SIG-M5 treated with dmso at 0.1 percent for 504 hours (cell line): ENCODE measurements at regions not wholly inside any gene's neighbourhood (a gene's known extent, or its start where the extent isn't known, plus 50 kb on each side); places are given as distances from the start of the nearest gene placed in this dataset.
"Not testable (repeated sequence)": the region's sequence is repeated elsewhere in the genome, so short reads cannot be mapped to it uniquely, and the experiment has no call there.

ENCODE experiments used
- DNase-seq: peaks from one replicate; lab custom pipeline; 2025; ENCODE audit not compliant: unreplicated experiment; lab: John Stamatoyannopoulos, UW

DNA sequence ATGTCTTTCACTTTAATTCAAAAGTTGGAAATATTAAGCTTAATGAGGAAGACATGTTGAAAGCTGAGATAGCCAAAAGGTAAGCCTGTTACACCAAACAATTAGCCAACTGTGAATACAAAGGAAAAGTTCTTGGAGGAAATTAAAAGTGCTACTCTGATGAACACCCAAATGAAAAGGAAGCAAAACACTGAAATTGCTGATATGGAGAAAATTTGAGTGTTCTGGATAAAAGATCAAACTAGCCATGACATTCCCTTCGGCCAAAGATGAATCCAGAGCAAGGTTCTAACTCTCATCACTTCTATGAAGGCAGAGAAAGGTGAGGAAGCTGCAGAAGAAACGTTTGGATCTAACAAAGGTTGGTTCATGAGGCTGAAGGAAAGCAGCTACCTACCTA is 280.8 kb upstream of the BCHE start:
- DNase-seq: no peak

DNA sequence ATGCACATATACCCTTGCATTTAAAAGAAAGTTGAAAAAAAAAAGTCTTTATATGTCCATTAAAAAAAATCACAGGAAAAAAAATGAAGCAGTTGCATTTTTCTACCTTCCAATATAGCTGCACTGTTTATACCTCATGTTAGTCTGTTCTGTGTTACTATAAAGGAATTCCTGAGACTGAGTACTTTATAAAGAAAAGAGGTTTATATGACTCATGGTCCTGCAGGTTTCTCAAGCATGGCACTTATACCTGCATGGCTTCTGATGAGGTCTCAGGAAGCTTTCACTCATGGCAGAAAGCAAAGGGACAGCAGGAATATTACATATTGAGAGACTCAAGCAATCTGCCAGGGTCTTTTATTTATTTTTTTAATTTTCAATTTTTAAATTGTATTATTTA is 277.2 kb upstream of the BCHE start:
- DNase-seq: no peak

DNA sequence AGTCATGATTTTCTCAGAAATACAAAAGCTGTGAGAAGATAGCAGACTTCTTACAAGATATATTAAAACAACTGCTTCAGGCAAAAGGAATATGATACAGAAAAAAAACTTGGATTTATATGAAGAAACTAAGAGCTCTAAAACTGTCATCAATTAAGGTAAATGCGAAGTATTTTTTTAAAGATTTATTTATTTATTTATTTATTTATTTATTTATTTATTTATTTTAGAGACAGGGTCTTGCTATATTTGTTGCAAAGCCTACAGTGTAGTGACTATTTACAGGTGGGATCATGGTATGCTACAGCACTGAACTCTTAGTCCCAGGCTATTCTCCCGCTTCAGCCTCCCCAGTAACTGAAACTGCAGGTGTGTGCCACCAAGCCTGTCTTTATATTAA is 274.3 kb upstream of the BCHE start:
- DNase-seq: no peak

DNA sequence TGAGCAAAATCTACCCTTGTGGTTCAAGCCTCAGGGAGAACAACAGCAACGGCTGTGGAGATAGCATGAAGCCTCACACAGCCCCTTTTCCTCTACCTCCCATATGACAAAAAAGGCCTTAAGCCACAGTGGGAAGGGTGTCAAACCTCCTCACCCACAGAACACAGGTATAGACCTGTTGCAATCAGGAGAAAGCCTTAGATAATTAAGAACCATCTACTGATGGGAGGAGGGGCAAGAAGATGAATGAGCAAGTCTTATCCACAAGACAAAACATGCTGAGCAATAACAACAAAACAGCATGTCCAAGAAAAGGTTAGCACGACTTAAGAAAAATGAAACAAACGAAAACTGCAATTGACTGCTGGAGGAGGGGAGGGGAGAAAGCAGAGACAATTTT is 272.9 kb upstream of the BCHE start:
- no peak for DNase-seq

DNA sequence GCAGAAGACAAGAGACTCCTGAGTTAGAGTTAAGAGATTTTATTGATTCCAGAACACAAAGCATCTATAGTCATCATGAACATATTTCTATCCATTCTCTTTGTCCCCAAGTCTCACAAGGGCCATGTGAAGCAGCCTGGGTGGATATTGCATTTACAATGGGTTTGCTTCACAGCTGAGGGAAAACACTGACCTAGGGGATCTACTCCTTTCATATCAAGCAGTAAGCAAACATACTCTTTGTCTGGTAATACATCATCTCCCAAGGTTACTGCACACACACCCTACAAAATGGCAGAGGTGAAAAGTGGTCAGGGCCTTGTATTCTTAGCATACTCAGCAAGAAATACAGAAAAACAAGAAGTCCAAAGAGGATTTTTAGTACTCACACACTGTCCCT is 267.7 kb upstream of the BCHE start:
- DNase-seq: no peak

DNA sequence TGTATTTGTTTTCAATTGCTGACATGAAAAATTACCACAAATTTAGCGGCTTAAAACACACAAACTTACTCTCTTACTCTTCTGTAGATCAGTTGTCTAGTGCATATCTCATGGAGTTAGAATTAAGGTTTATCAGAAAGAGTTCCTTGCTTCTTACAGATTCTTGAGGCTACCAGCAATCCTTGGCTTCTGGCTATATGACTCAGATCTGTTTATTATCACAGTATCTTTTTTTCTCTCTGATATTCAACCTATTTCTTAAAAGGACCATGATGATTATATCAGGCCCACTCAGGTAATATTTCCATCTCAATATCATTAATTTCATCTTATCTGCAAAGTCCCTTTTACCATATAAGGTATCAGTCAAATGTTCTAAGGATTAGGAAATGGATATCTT is 263.5 kb upstream of the BCHE start:
- no peak for DNase-seq

DNA sequence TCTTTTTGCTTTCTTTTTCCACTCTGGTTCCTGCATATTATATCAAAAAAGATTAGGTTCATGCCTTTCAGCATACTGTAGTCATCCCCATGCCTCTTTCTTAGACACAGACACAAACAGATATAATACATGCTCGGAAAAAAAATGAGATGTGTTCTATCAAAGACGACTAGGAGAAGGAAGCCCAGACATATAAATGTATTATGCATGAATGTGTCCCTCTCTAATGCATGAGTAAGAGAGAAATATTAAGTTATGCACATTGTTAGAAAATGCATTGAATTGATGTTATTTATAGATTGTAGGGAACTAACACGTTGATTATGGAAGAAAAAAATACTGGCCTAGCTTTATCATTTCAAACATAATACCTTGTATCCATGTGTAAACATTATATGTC is 252.4 kb upstream of the BCHE start:
- no peak for DNase-seq

DNA sequence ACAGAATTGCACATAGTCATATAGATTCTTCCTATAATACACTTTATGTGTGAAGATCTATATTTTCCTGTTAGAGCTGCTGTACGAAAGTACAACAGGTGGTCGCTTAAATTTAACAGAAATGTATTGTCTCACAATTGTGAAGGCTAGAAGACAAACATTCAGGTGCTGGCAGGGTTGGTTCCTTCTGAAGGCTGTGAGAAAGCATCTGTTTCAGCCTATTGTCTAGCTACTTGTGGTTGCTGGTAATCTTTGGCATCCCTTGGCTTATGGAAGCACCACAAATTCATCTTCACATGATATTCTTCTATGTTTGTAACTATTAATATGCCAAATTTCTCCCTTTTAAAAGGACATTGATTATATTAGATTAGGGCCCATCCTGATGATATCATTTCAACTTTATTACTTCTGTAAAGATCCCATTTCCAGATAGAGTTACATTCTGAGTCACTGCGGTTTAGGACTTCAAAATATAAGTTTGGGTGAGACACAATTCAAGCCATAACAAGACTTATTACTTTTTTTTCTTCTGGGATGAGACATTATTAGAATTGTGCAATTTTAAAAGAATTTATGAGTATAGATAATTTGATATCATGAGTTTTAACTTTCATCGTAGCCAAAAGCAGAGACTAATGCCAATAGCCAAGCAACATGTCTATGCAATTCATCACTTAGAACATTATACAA is 248.1 kb upstream of the BCHE start:
- DNase-seq: no peak

DNA sequence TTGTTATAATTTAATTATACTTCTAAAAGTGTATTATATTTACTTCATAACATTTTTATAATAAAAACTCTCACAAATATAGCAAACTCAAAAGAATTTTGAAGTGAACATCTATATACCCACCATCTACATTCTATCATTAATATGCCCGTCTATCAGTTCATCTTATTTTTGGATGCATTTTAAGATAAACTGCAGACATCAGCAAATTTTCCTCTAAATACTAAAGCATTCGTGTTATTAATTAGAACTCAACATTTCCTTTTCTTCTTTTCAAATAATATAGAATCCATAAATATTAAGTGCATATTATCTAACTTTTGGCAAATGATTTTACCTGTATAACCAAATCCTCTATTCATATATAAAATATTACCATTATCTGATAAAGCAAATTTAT is 242.9 kb upstream of the BCHE start:
- no peak for DNase-seq

DNA sequence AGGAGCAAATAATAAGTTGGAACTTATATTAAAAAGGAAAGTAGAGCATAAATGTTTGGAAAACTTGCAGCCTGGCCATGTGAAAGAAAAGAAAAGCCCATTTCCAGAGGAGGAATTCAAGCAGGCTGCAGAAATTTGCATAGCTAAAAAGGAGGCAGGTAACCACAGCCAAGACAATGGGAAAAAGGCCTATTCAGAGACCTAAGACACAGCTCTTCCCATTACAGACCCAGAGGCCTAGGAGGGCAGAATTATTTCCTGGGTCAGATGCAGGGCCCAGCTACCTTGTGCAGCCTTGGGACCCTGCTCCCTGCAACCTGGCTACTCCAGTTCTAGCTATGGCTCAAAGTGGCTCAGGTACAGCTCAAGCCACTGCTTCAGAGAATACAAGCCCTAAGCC is 234.6 kb upstream of the BCHE start:
- no peak for DNase-seq

DNA sequence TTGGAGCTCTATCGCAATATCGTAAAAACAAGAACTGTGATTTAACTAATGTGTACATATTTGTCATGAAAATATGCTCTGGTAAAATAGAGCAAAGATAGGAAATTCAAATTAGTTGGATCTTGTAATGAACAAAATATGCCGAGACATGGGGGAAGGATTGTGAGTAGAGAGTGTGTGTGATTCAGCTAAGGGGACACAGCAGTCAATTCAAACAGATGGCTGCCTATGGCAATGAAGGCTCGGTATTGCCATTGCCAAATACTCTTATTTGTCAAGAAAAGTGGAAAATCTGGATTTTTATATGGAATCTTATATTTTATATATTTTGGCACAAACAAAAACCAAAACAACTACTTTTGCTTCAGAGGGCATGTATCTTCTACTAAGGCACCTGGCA is 227.3 kb upstream of the BCHE start:
- no peak for DNase-seq

DNA sequence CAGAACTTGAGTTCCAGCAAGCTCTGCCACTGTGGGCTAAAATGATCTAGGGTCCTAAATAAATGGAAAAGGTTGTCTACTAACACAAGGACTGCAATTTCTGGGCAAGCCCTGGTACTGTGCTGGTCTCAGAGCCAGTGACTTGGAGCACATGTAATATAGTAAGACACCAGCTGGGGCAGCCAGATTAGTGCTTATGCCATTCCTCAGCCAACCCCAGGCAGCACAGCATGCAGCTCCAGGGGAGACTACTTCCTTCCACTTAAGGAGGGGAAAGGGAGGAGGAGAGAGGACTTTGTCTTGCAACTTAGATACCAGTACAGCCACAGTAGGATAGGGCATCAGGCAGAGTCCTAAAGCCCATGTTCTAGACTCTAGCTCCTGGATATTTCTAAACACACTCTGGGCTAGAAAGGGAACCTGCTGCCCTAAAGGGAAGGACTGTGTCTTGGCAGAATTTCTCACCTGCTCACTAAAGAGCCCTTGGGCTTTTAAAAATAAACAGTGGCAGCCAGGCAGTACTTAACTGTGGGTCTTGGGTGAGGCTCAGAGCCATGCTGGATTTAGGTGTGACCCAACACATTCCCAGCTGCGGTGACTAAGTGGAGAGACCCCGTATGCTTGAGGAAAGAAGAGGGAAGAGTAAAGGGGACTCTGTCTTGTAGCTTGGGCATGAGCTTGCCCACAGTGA is 223.7 kb upstream of the BCHE start:
- DNase-seq: no peak

DNA sequence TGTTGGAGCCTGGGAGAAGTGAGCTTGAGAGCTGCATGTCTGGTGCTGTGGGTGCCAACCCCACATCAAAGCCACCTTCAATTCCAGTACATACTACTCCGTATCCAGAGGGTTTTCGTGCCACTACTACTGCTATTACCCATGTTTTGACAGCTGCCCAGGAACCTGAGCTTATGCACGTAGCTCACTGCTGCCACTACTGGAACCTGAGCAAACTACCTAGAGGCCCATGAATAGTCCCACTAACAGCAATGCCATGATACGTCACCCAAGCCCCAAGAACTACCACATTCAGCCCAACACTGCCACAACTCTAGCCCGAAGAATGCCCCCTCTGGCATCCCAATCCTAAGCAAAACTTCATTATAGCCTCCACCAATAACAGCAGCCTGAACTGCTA is 215.2 kb upstream of the BCHE start:
- DNase-seq: no peak

DNA sequence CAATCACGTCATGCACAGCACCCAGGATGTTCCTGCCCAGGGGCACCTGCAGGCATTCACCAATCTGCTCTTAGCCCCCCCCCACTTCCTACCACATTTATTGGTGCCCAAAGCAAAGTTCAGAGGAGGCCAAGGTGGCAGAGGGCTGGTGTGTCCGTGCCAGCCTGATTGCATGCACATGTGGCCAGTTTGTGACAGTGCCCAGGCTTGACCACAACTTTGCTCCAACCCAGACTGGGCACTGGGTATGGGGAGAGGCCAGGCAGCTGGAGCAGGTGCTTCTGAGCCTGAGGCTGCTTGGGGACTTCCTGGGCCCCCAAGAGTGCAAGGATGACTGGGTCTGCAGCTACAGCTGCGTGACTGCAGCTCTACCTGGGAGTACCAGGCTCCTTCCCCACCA is 192.3 kb upstream of the BCHE start:
- no peak for DNase-seq

DNA sequence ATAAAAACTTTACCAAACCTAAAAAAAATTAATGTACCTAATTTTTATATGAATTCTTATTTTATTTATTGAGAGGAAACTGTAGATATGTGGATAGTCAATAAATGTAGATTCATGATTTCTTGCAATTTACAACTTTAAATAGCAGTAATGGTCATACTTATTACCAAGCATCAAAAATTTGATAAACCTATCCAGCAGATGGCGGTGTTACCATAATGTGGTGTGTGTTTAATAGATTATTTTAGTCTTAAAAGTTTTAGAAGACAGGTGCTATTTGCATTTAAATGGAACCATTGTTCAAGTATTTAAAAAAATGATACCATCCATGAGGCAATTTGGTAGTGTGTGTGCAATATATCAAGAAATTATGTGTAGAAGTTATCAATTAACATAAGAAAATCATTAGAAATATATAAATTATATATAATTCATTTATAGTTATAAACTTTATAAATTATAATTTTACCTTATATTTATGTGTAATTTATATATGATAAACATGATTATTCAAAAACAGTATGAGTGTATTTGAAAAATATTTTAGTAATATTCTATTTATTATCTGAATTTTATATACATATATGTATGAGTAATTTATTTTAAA is 176.0 kb upstream of the BCHE start:
- peak; percentile 42 for DNase-seq

DNA sequence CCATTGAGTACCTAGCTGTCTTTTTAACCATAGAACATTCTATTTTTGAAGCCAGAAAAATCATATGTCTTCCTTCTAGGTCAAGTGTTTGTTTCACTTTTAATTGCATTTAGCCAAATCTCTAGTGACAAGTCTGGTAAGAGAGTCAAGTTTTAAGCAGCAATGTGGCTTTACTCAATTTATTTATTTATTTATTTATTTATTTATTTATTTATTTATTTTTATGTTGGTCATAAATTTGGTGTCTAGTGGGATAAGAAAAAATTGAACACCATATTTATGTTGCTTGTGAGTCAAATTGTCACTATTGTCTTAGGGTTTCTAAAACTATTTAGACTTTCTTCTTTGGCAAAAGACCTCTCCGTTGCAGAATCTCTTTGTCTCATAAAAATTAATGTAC is 174.5 kb upstream of the BCHE start:
- no peak for DNase-seq

DNA sequence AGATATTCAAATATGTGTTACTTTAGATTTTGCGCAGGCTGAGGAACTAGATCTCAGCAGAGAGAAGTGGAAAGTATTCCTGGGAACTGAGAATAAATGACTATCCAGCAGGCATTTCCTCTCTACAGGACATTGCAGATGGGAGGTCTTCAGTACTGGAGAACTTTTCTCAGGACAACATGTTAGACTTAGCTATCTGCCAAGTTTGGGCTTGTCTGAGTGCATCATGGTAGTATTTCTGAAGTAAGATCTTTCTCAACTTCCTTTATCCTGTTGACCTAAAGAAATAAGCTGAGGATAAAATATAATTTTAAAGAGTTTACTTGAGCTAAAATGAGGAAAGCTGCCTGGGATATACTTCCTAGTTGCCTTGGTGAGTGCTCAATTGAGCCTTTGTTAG is 167.9 kb upstream of the BCHE start:
- DNase-seq: no peak

DNA sequence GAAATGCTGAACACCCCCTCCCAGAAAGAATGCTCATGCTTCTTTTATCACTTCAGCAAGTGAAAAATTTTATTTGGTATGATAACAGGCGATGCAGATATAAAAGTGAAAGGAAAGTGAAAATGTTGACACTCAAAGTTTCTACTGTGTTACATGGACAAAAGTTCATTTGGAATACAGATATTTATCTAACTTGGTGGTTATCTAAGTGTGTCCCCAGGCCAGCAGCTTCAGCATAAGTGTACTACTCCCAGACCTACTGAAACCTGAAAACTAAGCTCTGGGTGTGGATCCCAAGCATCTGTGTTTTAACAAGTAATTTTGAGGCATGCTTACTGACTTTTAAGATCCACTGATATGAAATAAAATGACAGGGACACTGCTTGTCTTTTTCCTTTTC is 157.1 kb upstream of the BCHE start:
- no peak for DNase-seq

DNA sequence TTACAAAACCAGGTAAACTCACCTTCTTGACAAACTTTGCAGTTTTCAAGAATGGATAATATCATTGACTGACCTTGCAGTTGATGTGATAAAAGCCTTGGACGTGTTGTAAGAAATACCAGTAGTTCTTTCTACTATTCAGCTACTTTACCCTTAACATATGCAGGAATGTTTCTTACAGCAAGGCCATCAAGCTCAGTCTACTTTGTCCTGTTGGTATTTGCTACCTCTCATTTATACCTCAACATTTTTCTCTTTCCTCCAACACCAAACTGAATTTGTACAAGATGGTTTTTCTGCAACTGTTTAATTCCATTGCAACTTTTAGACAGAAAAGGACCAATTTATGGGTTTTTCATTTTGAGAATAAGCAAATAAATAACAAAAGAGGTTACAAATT is 147.4 kb upstream of the BCHE start:
- no peak for DNase-seq

DNA sequence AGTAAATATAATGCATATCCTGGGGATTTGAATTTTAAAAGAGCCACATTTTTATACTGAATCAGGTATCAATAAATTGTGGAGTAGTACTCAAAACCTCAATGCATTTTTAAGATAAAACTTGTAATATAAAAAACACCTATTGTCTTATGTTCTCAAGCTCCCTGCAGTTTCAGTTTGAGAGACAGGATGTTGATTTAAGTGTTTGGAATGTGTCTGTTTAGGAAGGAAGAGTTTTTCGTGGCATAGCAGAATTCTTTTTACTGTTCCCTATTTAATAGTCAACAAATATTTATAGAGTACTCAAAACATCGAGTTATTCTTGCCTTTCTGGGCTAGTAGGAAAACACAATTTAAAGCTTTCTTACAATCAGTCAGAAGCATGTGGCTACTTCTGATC is 146.1 kb upstream of the BCHE start:
- no peak for DNase-seq

DNA sequence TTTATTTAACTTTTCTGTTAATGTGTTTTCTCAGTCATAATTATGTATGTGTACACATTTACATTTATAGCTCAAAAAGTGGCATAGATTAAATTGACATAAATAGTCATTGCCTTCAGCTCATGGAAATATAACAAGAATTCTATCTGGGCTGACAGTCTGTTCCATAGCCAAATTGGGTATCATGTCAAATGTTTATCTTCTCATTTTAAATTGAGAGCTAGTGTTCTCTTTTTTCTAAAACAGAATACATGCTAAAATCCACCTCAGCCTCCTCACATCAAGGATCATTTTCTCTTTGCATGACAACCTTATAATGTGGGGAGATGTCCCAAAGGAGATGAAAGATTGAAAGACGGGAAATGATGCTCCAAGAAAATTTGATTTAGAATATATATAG is 144.1 kb upstream of the BCHE start:
- DNase-seq: no peak

DNA sequence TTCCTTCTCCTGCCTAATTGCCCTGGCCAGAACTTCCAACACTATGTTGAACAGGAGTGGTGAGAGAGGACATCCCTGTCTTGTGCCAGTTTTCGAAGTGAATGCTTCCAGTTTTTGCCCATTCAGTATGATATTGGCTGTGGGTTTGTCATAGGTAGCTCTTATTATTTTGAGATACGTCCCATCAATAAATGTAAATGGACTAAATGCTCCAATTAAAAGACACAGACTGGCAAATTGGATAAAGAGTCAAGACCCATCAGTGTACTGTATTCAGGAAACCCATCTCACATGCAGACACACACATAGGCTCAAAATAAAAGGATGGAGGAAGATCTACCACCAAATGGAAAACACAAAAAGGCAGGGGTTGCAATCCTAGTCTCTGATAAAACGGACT is 123.6 kb upstream of the BCHE start:
- not testable (repeated sequence) for DNase-seq

DNA sequence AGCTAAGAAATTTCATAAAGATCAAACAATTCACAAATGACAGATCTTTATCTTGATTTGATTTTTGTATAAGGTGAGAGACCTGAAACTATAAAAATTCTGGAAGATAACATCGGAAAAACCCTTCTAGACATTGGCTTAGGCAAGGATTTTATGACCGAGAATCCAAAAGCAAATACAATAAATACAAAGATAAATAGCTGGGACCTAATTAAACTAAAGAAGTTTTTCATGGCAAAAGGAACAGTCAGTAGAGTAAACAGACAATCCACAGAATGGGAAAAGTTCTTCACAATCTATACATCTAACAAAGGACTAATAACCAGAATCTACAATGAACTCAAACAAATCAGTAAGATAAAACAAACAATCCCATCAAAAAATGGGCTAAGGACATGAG is 116.9 kb upstream of the BCHE start:
- DNase-seq: no peak
